Ovary (tissue), 3 donors: ENCODE measurements at regions not wholly inside any gene's neighbourhood (a gene's known extent, or its start where the extent isn't known, plus 50 kb on each side); places are given as distances from the start of the nearest gene placed in this dataset.

ENCODE experiments used
- EP300 ChIP-seq: sonication (generic); formaldehyde crosslinking; IDR thresholded peaks from one replicate; pipeline ENCODE4 v1.6.1; 2017; ENCODE audit warnings: antibody characterized with exemption
- POLR2A ChIP-seq: fragments of 450-650 bp; IDR thresholded peaks from one replicate; pipeline ENCODE4 v1.6.1; 2017; ENCODE audit warnings: antibody characterized with exemption, mild to moderate bottlenecking, moderate library complexity
- TF ChIP-seq, protein P1 (sequence below), 3 donors: fragments of 450-650 bp in 2 of 3; fragments of 200-600 bp in 1 of 3; IDR thresholded peaks; one replicate each; pipeline versions ENCODE4 v1.5.1 to v1.8.0; 2016 to 2022; ENCODE audit warnings: antibody characterized with exemption in 3 of 3, mild to moderate bottlenecking in 1 of 3
- donor health status: DM: no; HTN: no; CAD: no.

DNA sequence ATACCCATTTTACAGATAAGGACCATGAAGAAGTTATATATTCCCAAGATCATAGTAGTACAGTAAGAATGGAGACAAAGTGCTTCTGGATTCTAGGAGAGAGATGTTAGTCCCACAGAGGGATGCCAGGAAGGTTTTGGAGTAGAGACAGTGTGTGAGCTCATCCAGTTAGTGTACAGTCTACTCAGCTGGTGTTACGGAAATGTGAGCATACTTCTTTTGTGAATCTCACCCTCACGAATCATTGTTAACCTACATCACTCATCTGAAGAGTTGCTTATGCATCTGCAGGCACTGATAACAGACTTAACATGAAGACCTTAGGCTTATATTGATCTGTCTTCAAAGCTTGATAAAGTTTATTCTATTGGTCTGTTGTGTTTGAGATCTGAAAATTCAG, 106.6 kb upstream of the PTPRG start:
- no peak for TF ChIP-seq POLR2A
- TF ChIP-seq, protein P1, sequence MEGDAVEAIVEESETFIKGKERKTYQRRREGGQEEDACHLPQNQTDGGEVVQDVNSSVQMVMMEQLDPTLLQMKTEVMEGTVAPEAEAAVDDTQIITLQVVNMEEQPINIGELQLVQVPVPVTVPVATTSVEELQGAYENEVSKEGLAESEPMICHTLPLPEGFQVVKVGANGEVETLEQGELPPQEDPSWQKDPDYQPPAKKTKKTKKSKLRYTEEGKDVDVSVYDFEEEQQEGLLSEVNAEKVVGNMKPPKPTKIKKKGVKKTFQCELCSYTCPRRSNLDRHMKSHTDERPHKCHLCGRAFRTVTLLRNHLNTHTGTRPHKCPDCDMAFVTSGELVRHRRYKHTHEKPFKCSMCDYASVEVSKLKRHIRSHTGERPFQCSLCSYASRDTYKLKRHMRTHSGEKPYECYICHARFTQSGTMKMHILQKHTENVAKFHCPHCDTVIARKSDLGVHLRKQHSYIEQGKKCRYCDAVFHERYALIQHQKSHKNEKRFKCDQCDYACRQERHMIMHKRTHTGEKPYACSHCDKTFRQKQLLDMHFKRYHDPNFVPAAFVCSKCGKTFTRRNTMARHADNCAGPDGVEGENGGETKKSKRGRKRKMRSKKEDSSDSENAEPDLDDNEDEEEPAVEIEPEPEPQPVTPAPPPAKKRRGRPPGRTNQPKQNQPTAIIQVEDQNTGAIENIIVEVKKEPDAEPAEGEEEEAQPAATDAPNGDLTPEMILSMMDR (IDR thresholded peaks at IDR 0.05) = no peak
- TF ChIP-seq EP300 = no peak
